NCI-H128 (cell line): ENCODE measurements at regions not wholly inside any gene's neighbourhood (a gene's known extent, or its start where the extent isn't known, plus 50 kb on each side); places are given as distances from the start of the nearest gene placed in this dataset.
"Not testable (repeated sequence)": the region's sequence is repeated elsewhere in the genome, so short reads cannot be mapped to it uniquely, and the experiment has no call there.

ENCODE experiments used
- DNase-seq: peaks from one replicate; lab custom pipeline; 2025; ENCODE audit not compliant: unreplicated experiment; lab: John Stamatoyannopoulos, UW

GRCh38 chr9:39663713-39664112 lies 308.2 kb downstream of the SPATA31A1 start:
- not testable (repeated sequence) for DNase-seq

GRCh38 chr9:39665020-39665419 lies 309.6 kb downstream of the SPATA31A1 start:
- not testable (repeated sequence) for DNase-seq

GRCh38 chr9:39674437-39675210 lies 319.2 kb downstream of the SPATA31A1 start:
- not testable (repeated sequence) for DNase-seq

GRCh38 chr9:39675211-39675553 lies 319.7 kb downstream of the SPATA31A1 start:
- DNase-seq, result not testable (repeated sequence)

GRCh38 chr9:39678534-39679263 lies 323.2 kb downstream of the SPATA31A1 start:
- not testable (repeated sequence) for DNase-seq

- DNase-seq, result not testable (repeated sequence)
These were observed 325.4 kb downstream of the SPATA31A1 start for GRCh38 chr9:39680694-39681401.

GRCh38 chr9:39728862-39729261 lies 373.4 kb downstream of the SPATA31A1 start:
- not testable (repeated sequence) for DNase-seq

GRCh38 chr9:39744898-39745297 lies 389.4 kb downstream of the SPATA31A1 start:
- not testable (repeated sequence) for DNase-seq

GRCh38 chr9:39775570-39775969 lies 420.1 kb downstream of the SPATA31A1 start:
- DNase-seq, result not testable (repeated sequence)

GRCh38 chr9:39791356-39791755 lies 435.9 kb downstream of the SPATA31A1 start:
- not testable (repeated sequence) for DNase-seq

- not testable (repeated sequence) for DNase-seq
These were observed 442.5 kb downstream of the SPATA31A1 start for GRCh38 chr9:39797935-39798334.

- DNase-seq, result not testable (repeated sequence)
These were observed 443.8 kb downstream of the SPATA31A1 start for GRCh38 chr9:39799252-39799651.

GRCh38 chr9:39802561-39802960 lies 447.1 kb downstream of the SPATA31A1 start:
- DNase-seq, result not testable (repeated sequence)

- DNase-seq, result peak; percentile 13
These were observed 454.1 kb downstream of the SPATA31A1 start for GRCh38 chr9:39809401-39810226.

- not testable (repeated sequence) for DNase-seq
These were observed 454.9 kb downstream of the SPATA31A1 start for GRCh38 chr9:39810401-39810800.

- DNase-seq, result not testable (repeated sequence)
These were observed 456.1 kb downstream of the SPATA31A1 start for GRCh38 chr9:39811615-39812014.

GRCh38 chr9:39828457-39828856 lies 473.0 kb downstream of the SPATA31A1 start:
- DNase-seq, result not testable (repeated sequence)
